ENCODE measurements at regions not wholly inside any gene's neighbourhood (a gene's known extent, or its start where the extent isn't known, plus 50 kb on each side); places are given as distances from the start of the nearest gene placed in this dataset.

GRCh38 chr1:56436912-56437417, 142.4 kb downstream of the PLPP3 start:
- TF ChIP-seq POLR2A (IDR thresholded peaks at IDR 0.05) (no peak), EP300 (IDR thresholded peaks at IDR 0.05) (peak in 1 of 2 donors; percentile 79), CTCF (IDR thresholded peaks at IDR 0.05) (no peak)
- no peaks in the 10 kb centered on the region for H3K36me3 ChIP-seq
- H3K27me3 ChIP-seq = no peaks in the 10 kb centered on the region
- no peak overlapping the region for H3K4me3 ChIP-seq
- DNase-seq (ENCODE audit: low spot score in 2 of 2) = no peak
- H3K27ac ChIP-seq = peak overlapping the region; percentile 34 to 77 (median 60)
- no peaks in the 10 kb centered on the region for H3K9me3 ChIP-seq
- peaks cover 0 to 57% (median 7%) of the 10 kb centered on the region in 4 donors for H3K4me1 ChIP-seq
- 43 to 51% methylated on average over 8 of the region's 8 CpGs for WGBS, 2 donors

GRCh38 chr1:56436296-56436695, 143.1 kb downstream of the PLPP3 start:
- no peak for DNase-seq (ENCODE audit: low spot score in 2 of 2)
- H3K4me1 ChIP-seq = peaks cover 0 to 57% (median 7%) of the 10 kb centered on the region in 4 donors
- TF ChIP-seq CTCF (IDR thresholded peaks at IDR 0.05) = no peak
- TF ChIP-seq EP300 (IDR thresholded peaks at IDR 0.05) = no peak
- TF ChIP-seq POLR2A (IDR thresholded peaks at IDR 0.05) = no peak
- WGBS, 2 donors = 56% methylated on average over 4 of the region's 4 CpGs
- H3K9me3 ChIP-seq = no peaks in the 10 kb centered on the region
- H3K27ac ChIP-seq = peak overlapping the region; percentile 54 to 77 (median 66)
- H3K27me3 ChIP-seq = no peaks in the 10 kb centered on the region
- no peak overlapping the region for H3K4me3 ChIP-seq
- H3K36me3 ChIP-seq = no peaks in the 10 kb centered on the region

- H3K4me1 ChIP-seq = peaks cover 0 to 57% (median 7%) of the 10 kb centered on the region in 4 donors
- WGBS, 2 donors = 43 to 52% methylated on average over 2 of the region's 2 CpGs
Observed at GRCh38 chr1:56435434-56436262, 143.7 kb downstream of the PLPP3 start.

GRCh38 chr1:56434740-56435139, 144.6 kb downstream of the PLPP3 start:
- H3K27me3 ChIP-seq = no peaks in the 10 kb centered on the region
- H3K4me3 ChIP-seq = no peak overlapping the region
- WGBS, 2 donors = 72 to 89% methylated on average over 4 of the region's 4 CpGs
- no peak for TF ChIP-seq EP300 (IDR thresholded peaks at IDR 0.05)
- no peak for TF ChIP-seq CTCF (IDR thresholded peaks at IDR 0.05)
- TF ChIP-seq POLR2A (IDR thresholded peaks at IDR 0.05) = no peak
- no peaks in the 10 kb centered on the region for H3K9me3 ChIP-seq
- H3K36me3 ChIP-seq = no peaks in the 10 kb centered on the region
- peaks cover 0 to 51% (median 7%) of the 10 kb centered on the region in 4 donors for H3K4me1 ChIP-seq
- H3K27ac ChIP-seq = peak overlapping the region in 3 of 4 donors; percentile 54 to 77 (median 76)
- DNase-seq (ENCODE audit: low spot score in 2 of 2) = no peak

More at GRCh38 chr1:56435434-56436262, 143.7 kb downstream of the PLPP3 start:
- Histone ChIP-seq H3K27me3 (no peaks in the 10 kb centered on the region), H3K9me3 (no peaks in the 10 kb centered on the region), H3K27ac (peak overlapping the region; percentile 54 to 77 (median 66)), H3K36me3 (no peaks in the 10 kb centered on the region), H3K4me3 (no peak overlapping the region)
- DNase-seq (ENCODE audit: low spot score in 2 of 2) = no peak
- TF ChIP-seq POLR2A (IDR thresholded peaks at IDR 0.05) (no peak), EP300 (IDR thresholded peaks at IDR 0.05) (peak in 1 of 2 donors; percentile 77), CTCF (IDR thresholded peaks at IDR 0.05) (no peak)

- H3K27ac ChIP-seq = peak overlapping the region in 2 of 4 donors; percentile 21 to 77
- H3K27me3 ChIP-seq = no peaks in the 10 kb centered on the region
- no peaks in the 10 kb centered on the region for H3K36me3 ChIP-seq
- TF ChIP-seq EP300 (IDR thresholded peaks at IDR 0.05) (no peak), POLR2A (IDR thresholded peaks at IDR 0.05) (no peak), CTCF (IDR thresholded peaks at IDR 0.05) (no peak)
- 74 to 75% methylated on average over 5 of the region's 5 CpGs for WGBS, 2 donors
- no peaks in the 10 kb centered on the region for H3K9me3 ChIP-seq
- H3K4me3 ChIP-seq = no peak overlapping the region
- H3K4me1 ChIP-seq = peaks cover 0 to 44% (median 7%) of the 10 kb centered on the region in 4 donors
- DNase-seq (ENCODE audit: low spot score in 2 of 2) = no peak
Observed at GRCh38 chr1:56434025-56434424, 145.3 kb downstream of the PLPP3 start.

Measured in tibial nerve (tissue), 4 donors.